ENCODE measurements at regions not wholly inside any gene's neighbourhood (a gene's known extent, or its start where the extent isn't known, plus 50 kb on each side); places are given as distances from the start of the nearest gene placed in this dataset.
A peak's percentile ranks its signal among the peaks of the same experiment; 100 is the strongest.

GRCh38 chr13:70889163-70889562 lies 780.9 kb upstream of the KLHL1 start (continued):
- TF ChIP-seq, protein P1, sequence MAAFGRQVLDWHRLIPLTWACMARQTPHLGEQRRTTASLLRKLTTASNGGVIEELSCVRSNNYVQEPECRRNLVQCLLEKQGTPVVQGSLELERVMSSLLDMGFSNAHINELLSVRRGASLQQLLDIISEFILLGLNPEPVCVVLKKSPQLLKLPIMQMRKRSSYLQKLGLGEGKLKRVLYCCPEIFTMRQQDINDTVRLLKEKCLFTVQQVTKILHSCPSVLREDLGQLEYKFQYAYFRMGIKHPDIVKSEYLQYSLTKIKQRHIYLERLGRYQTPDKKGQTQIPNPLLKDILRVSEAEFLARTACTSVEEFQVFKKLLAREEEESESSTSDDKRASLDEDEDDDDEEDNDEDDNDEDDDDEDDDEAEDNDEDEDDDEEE (CRISPR knock-in tag; IDR thresholded peaks at IDR 0.05): no peak
- TF ChIP-seq FIP1L1 (IDR thresholded peaks at IDR 0.05; ENCODE audit: borderline replicate concordance, insufficient read depth, low read depth, low read length): no peak
- TF ChIP-seq HDAC2 (CRISPR knock-in tag; IDR thresholded peaks at IDR 0.05): peak; percentile 52; the same call in 1 of the 2 replicates
- TF ChIP-seq SOX5 (CRISPR knock-in tag; IDR thresholded peaks at IDR 0.05; ENCODE audit: borderline replicate concordance): peak; percentile 86; the same call in 1 of the 2 replicates
- TF ChIP-seq ZNF615 (CRISPR knock-in tag; IDR thresholded peaks at IDR 0.05; ENCODE audit: borderline replicate concordance): no peak
- TF ChIP-seq ZNF816 (CRISPR knock-in tag; IDR thresholded peaks at IDR 0.05; ENCODE audit: borderline replicate concordance): 0 out of 2 replicates have a peak, but pooled peaks have one; percentile 44
- TF ChIP-seq HNF4A (CRISPR knock-in tag; IDR thresholded peaks at IDR 0.05): peak; percentile 92
- TF ChIP-seq ZNF331 (CRISPR knock-in tag; IDR thresholded peaks at IDR 0.05): peak; percentile 55; the same call in 1 of the 2 replicates
- peak; percentile 44; the same call in 1 of the 2 replicates for TF ChIP-seq FOXP1 (IDR thresholded peaks at IDR 0.05)
- TF ChIP-seq FOXP1 (CRISPR knock-in tag; IDR thresholded peaks at IDR 0.05): peak; percentile 85
- peak; percentile 53; the same call in 1 of the 2 replicates for TF ChIP-seq ZMYM4 (CRISPR knock-in tag; IDR thresholded peaks at IDR 0.05)
- peak; percentile 92; the same call in 1 of the 2 replicates for TF ChIP-seq HOMEZ (CRISPR knock-in tag; IDR thresholded peaks at IDR 0.05; ENCODE audit: low read depth)
- TF ChIP-seq, protein P2, sequence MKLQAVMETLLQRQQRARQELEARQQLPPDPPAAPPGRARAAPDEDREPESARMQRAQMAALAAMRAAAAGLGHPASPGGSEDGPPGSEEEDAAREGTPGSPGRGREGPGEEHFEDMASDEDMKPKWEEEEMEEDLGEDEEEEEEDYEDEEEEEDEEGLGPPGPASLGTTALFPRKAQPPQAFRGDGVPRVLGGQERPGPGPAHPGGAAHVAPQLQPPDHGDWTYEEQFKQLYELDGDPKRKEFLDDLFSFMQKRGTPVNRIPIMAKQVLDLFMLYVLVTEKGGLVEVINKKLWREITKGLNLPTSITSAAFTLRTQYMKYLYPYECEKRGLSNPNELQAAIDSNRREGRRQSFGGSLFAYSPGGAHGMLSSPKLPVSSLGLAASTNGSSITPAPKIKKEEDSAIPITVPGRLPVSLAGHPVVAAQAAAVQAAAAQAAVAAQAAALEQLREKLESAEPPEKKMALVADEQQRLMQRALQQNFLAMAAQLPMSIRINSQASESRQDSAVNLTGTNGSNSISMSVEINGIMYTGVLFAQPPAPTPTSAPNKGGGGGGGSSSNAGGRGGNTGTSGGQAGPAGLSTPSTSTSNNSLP (IDR thresholded peaks at IDR 0.05; ENCODE audit: low read depth, low read length): peak; percentile 88
- no peak for TF ChIP-seq ATF5 (CRISPR knock-in tag; IDR thresholded peaks at IDR 0.05; ENCODE audit: low read depth)
- no peak for TF ChIP-seq BORCS8-MEF2B (CRISPR knock-in tag; IDR thresholded peaks at IDR 0.05)
- TF ChIP-seq NFIC (IDR thresholded peaks at IDR 0.05; ENCODE audit: low read length): peak; percentile 94
- peak; percentile 29; the same call in 1 of the 2 replicates for TF ChIP-seq TARDBP (CRISPR knock-in tag; IDR thresholded peaks at IDR 0.05)
- 0 out of 2 replicates have a peak, but pooled peaks have one; percentile 33 for TF ChIP-seq SIX1 (CRISPR knock-in tag; IDR thresholded peaks at IDR 0.05; ENCODE audit: borderline replicate concordance)
- peak; percentile 20; the same call in 1 of the 2 replicates for TF ChIP-seq NR2F2 (IDR thresholded peaks at IDR 0.05; ENCODE audit: borderline replicate concordance, low read depth)
- TF ChIP-seq ZNF670 (CRISPR knock-in tag; IDR thresholded peaks at IDR 0.05; ENCODE audit: borderline replicate concordance): 0 out of 2 replicates have a peak, but pooled peaks have one; percentile 25
- 0 out of 2 replicates have a peak, but pooled peaks have one; percentile 37 for TF ChIP-seq SATB2 (CRISPR knock-in tag; IDR thresholded peaks at IDR 0.05)
- no peak for TF ChIP-seq ZBTB44 (CRISPR knock-in tag; IDR thresholded peaks at IDR 0.05)
